ENCODE measurements at regions not wholly inside any gene's neighbourhood (a gene's known extent, or its start where the extent isn't known, plus 50 kb on each side); places are given as distances from the start of the nearest gene placed in this dataset.

DNA sequence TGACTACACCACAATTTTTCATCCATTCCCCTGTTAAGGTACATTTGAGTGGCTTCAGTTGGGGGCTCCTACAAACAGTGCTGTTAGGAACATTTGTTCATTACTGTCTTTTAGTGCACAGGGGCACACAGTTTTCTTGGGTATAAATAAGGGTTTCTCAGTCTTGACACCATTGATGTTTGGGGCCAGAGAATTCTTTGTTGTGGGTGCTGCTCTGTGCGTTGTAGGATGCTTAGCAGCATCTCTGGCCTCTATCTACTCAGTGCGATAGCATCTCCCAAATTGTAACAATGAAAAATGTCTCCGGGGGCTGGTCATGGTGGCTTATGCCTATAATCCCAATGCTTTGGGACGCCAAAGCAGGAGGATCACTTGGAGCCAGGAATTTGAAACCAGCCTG, 153.0 kb upstream of the MYL2 start:
- no peak for DNase-seq
- ChIA-PET CTCF (no interaction called here), POLR2A (no interaction called here)
- Mint-ChIP-seq H3K27me3 (ENCODE audit: insufficient read depth, unreplicated experiment) (peaks cover 12% of the 10 kb centered on the region), H3K9me3 (ENCODE audit: unreplicated experiment) (peaks cover 14% of the 10 kb centered on the region), H3K4me1 (ENCODE audit: low read depth, unreplicated experiment) (no peaks in the 10 kb centered on the region), H3K27ac (ENCODE audit: unreplicated experiment) (no peak overlapping the region), H3K4me3 (ENCODE audit: unreplicated experiment) (no peak overlapping the region), H3K36me3 (ENCODE audit: insufficient read depth, unreplicated experiment) (no peaks in the 10 kb centered on the region)
- no TSS peak for BruUV-seq (replicated peaks)
- Histone ChIP-seq H3K9me3 (peaks cover 5% of the 10 kb centered on the region; the same call in 1 of the 2 replicates), H3K27me3 (replicated peaks; ENCODE audit: control insufficient read depth, insufficient read depth, low read length) (no peaks in the 10 kb centered on the region), H3K4me3 (ENCODE audit: low read depth, low read length) (no peak overlapping the region), H3K36me3 (ENCODE audit: control insufficient read depth, insufficient read depth, low read length) (no peaks in the 10 kb centered on the region), H3K4me1 (no peaks in the 10 kb centered on the region)
- intact Hi-C loops (cut with micrococcal nuclease; ENCODE audit: unreplicated experiment), result no loop called here
- TF ChIP-seq, protein P1, sequence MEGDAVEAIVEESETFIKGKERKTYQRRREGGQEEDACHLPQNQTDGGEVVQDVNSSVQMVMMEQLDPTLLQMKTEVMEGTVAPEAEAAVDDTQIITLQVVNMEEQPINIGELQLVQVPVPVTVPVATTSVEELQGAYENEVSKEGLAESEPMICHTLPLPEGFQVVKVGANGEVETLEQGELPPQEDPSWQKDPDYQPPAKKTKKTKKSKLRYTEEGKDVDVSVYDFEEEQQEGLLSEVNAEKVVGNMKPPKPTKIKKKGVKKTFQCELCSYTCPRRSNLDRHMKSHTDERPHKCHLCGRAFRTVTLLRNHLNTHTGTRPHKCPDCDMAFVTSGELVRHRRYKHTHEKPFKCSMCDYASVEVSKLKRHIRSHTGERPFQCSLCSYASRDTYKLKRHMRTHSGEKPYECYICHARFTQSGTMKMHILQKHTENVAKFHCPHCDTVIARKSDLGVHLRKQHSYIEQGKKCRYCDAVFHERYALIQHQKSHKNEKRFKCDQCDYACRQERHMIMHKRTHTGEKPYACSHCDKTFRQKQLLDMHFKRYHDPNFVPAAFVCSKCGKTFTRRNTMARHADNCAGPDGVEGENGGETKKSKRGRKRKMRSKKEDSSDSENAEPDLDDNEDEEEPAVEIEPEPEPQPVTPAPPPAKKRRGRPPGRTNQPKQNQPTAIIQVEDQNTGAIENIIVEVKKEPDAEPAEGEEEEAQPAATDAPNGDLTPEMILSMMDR (IDR thresholded peaks at IDR 0.05; ENCODE audit: insufficient read depth in 1 of 2, low read depth in 1 of 2, low read length in 1 of 2, severe bottlenecking in 1 of 2, unreplicated experiment in 1 of 2), result no peak

DNA sequence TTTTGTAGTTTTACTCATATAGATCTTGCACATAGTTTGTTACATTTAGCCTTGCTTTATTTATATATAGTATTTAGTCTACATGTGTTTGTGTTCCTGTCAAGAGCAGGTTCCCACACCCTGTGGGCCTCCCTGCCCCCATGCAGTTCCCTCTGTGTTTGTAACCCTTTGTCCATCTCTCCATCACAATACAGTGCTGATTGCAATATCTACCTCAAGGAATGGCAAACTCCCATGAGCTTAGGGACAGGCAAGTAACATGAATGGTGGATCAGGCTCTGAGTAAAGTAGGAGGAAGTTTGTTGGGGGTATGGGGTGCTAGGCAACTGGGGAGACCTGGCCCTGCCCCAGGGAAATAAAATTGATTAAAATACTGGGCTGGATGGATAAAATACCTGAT, 151.9 kb upstream of the MYL2 start:
- ChIA-PET CTCF (no interaction called here), POLR2A (no interaction called here)
- Histone ChIP-seq H3K9me3 (peaks cover 5% of the 10 kb centered on the region; the same call in 1 of the 2 replicates), H3K4me1 (no peaks in the 10 kb centered on the region), H3K4me3 (ENCODE audit: low read depth, low read length) (no peak overlapping the region), H3K27me3 (replicated peaks; ENCODE audit: control insufficient read depth, insufficient read depth, low read length) (no peaks in the 10 kb centered on the region), H3K36me3 (ENCODE audit: control insufficient read depth, insufficient read depth, low read length) (no peaks in the 10 kb centered on the region)
- TF ChIP-seq, protein P1 (IDR thresholded peaks at IDR 0.05; ENCODE audit: insufficient read depth in 1 of 2, low read depth in 1 of 2, low read length in 1 of 2, severe bottlenecking in 1 of 2, unreplicated experiment in 1 of 2), result no peak
- no peaks in the 10 kb centered on the region for H3K4me1 Mint-ChIP-seq (ENCODE audit: low read depth, unreplicated experiment)
- no peaks in the 10 kb centered on the region for H3K36me3 Mint-ChIP-seq (ENCODE audit: insufficient read depth, unreplicated experiment)
- peaks cover 14% of the 10 kb centered on the region for H3K9me3 Mint-ChIP-seq (ENCODE audit: unreplicated experiment)
- BruUV-seq (replicated peaks), result no TSS peak
- no peak for DNase-seq
- peaks cover 5% of the 10 kb centered on the region for H3K27me3 Mint-ChIP-seq (ENCODE audit: insufficient read depth, unreplicated experiment)
- no peak overlapping the region for H3K27ac Mint-ChIP-seq (ENCODE audit: unreplicated experiment)
- intact Hi-C loops (cut with micrococcal nuclease; ENCODE audit: unreplicated experiment), result no loop called here
- no peak overlapping the region for H3K4me3 Mint-ChIP-seq (ENCODE audit: unreplicated experiment)

DNA sequence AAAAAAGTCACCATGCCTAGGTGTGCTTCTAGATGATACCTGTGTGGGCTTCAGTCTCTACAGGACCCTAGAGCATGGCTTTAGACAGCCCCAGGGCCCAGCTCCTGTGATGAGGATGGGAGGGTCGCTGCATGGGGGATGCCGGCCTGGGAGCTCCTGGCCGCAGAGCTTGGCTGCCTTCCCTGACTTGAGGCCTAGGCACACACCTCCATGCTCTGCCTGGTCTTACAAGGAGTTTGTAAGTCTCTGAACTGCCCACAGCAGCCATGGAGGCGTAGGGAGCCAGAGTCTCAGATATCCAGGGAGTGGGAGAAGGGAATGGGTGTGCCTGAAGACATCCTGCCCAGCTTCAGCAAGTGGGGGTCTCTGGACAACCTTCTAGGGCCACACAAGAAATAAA, 149.5 kb upstream of the MYL2 start:
- no peaks in the 10 kb centered on the region for H3K36me3 Mint-ChIP-seq (ENCODE audit: insufficient read depth, unreplicated experiment)
- no peak overlapping the region for H3K4me3 Mint-ChIP-seq (ENCODE audit: unreplicated experiment)
- Histone ChIP-seq H3K4me1 (no peaks in the 10 kb centered on the region), H3K36me3 (ENCODE audit: control insufficient read depth, insufficient read depth, low read length) (no peaks in the 10 kb centered on the region), H3K4me3 (ENCODE audit: low read depth, low read length) (no peak overlapping the region), H3K27me3 (replicated peaks; ENCODE audit: control insufficient read depth, insufficient read depth, low read length) (no peaks in the 10 kb centered on the region), H3K9me3 (peaks cover 5% of the 10 kb centered on the region; the same call in 1 of the 2 replicates)
- TF ChIP-seq, protein P1 (IDR thresholded peaks at IDR 0.05; ENCODE audit: insufficient read depth in 1 of 2, low read depth in 1 of 2, low read length in 1 of 2, severe bottlenecking in 1 of 2, unreplicated experiment in 1 of 2), result no peak
- H3K27ac Mint-ChIP-seq (ENCODE audit: unreplicated experiment), result no peak overlapping the region
- BruUV-seq (replicated peaks), result no TSS peak
- peaks cover 14% of the 10 kb centered on the region for H3K9me3 Mint-ChIP-seq (ENCODE audit: unreplicated experiment)
- DNase-seq, result no peak
- H3K27me3 Mint-ChIP-seq (ENCODE audit: insufficient read depth, unreplicated experiment), result peaks cover 5% of the 10 kb centered on the region
- no peaks in the 10 kb centered on the region for H3K4me1 Mint-ChIP-seq (ENCODE audit: low read depth, unreplicated experiment)
- CTCF ChIA-PET, result interaction anchor here (0.5 kb wide), 1 partner anchor 414 kb away, joined by 4 read pairs; no protein-coding TSS in a partner anchor
- intact Hi-C loops (cut with micrococcal nuclease; ENCODE audit: unreplicated experiment), result no loop called here
- POLR2A ChIA-PET, result no interaction called here

Data from Caco-2 (cell line).